Uterus (tissue), 2 donors: ENCODE measurements at regions not wholly inside any gene's neighbourhood (a gene's known extent, or its start where the extent isn't known, plus 50 kb on each side); places are given as distances from the start of the nearest gene placed in this dataset.

ENCODE experiments used
- CTCF ChIP-seq, 4 experiments: fragments of 200-600 bp in 2 of 4; fragments of 450-650 bp in 2 of 4; sonication (generic) in 2 of 4; IDR thresholded peaks; one replicate each; pipeline ENCODE4 v1.5.1; 2016 to 2019; ENCODE audit warnings: antibody characterized with exemption in 4 of 4, mild to moderate bottlenecking in 2 of 4, moderate library complexity in 1 of 4
- POLR2A ChIP-seq, 2 donors: fragments of 450-650 bp; IDR thresholded peaks; one replicate each; pipeline ENCODE4 v1.6.1; 2016; ENCODE audit warnings: antibody characterized with exemption in 2 of 2, mild to moderate bottlenecking in 1 of 2, moderate library complexity in 1 of 2

GRCh38 chr10:124249196-124249595 is 155.8 kb upstream of the CHST15 start:
- TF ChIP-seq CTCF (IDR thresholded peaks at IDR 0.05) (no peak), POLR2A (IDR thresholded peaks at IDR 0.05) (no peak)
